NCI-H2029 (cell line): ENCODE measurements at regions not wholly inside any gene's neighbourhood (a gene's known extent, or its start where the extent isn't known, plus 50 kb on each side); places are given as distances from the start of the nearest gene placed in this dataset.

Experiments
- DNase-seq: peaks from one replicate; lab custom pipeline; 2025; lab: John Stamatoyannopoulos, UW

DNA sequence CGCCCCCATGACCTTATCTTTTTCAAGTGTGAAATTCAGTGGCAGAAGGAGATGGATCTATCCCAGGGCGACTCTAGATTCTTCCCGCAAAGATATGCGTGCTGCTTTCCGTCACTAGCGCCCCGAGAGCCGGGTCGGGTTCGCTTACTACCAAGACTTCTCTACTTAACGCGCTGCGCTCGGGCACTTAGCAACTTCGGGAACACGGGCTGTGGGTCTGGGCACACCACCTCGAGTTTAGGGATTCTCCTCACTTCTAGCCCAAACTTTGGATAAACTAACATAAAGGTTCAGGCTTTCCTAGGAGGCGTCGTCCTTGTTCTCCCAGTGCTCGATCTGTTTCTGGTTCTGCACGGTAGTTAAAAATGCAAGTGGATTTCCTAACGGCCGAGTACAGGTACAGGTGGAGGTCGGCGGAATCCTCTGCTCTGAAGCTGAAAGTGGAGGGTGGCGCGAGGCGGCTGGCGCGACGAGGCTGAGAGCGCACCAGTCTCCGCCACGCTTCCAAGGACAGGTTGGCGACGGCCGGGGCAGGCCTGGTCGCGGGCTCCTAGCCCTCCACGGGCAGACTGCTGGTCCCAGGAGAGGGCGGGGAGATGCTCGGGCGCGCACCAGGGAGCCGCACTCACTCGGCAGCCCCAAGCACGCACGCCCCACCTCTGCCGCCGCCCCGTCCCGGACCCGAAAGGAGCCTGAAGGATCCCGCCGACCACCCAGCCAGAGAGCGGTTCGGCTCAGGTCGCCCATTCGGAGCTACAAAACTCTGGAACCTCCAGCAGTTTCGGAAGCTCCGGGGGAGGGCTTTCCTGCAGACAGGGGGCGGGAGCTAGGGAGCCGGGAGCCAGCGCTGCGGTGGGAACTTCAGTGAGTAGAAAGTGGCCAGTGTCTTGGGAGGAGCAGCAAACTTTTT lies 100.8 kb upstream of the TENM3 start:
- no peak for DNase-seq

DNA sequence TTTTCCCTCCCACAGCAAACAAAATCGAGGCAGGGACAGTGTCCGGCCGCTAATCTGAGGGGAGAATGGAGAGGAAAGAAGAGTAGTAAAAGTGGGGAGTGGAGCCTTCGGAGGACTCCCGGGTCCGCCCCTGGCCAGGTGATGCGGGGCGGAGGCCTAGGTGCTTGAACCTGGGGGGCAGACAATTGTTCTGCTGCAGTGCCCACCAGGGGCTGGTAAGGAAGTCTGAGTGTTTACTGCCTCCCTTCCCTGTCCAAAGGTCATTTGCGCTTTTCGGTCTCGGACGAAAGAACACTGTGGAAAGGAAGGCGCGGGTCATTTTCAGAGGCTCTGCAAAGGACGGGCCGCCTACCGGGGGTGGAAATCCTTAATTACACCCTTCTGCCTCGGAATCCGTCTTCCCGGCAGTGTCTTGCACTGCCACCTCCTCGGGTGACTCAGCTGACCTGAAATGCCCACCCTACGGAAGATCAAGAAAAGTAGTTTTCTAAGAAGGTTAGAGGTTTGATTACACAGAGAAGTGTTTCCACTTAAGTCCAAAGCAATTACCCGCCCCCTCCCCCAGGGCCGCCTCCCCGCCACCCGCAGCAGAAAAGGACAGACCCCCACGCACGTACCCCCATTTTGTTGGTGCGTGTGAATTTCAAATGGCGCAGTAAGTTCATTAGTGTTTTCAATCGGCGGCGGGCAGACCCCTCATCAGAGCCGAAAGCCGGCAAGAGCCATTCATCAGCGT lies 99.9 kb upstream of the TENM3 start:
- DNase-seq = no peak

GRCh38 chr4:182143822-182144625 lies 99.2 kb upstream of the TENM3 start:
- DNase-seq = peak; percentile 26

DNA sequence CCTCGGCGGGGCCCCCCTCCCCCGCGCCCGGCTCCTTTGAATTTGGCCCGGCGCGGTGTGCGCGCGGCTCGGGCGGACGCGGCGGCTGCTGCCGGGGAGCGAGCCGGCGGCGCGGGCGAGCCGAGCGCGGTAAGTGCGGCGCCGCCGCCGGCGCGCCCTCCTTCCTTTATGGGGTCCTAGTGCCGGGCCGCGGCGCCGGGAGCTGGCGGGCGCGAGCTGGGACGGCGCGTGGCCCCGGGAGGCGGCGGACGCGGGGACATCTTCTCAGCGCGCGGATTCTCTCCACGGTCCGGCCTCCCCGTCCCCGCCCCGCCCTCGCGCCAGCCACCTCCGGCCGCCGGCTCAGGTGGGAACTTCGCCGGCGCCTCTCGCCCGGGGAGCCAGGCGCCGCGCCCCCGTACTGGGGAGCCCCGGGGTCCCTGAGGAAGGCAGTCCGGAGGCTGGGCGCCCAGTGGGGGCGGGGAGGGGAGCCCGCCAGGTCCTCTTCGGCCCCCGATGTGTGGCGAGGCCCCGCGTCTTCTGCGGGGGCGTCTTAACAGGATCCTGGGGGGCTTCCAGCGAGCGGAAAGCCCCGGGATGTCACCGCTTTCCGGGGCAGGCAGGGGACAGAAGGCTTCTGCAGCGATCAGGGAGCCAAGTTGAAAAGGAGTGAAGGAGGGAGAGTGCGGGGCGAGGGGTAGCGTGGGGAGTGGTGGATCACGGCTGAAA lies 98.4 kb upstream of the TENM3 start:
- no peak for DNase-seq

DNA sequence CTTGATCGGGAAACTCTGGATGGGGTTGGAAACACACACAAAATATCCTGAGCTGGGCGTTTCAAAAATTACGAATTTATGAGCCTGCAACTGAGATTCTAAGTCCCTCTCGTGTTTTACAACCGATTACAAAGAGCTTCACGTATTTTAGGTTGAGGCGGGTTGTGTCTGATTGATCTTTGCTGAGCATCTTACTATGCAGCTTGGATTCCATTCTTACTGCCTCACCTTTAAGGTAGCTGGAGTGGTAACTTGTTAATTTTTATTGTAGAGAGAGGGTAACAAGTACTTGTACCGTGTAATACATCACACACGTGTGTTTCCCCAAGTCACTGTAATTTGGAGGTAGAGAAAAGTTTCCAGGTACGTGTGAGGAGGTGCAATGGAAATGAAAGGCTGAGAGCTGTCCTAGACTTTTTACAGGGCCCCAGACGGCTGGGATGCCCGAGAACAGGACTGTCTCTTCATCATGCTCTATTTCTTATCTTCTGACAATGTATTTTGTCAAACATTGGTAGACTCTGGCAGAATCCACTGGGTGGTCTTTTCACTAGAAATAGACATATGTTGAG lies 97.8 kb upstream of the TENM3 start:
- no peak for DNase-seq

DNA sequence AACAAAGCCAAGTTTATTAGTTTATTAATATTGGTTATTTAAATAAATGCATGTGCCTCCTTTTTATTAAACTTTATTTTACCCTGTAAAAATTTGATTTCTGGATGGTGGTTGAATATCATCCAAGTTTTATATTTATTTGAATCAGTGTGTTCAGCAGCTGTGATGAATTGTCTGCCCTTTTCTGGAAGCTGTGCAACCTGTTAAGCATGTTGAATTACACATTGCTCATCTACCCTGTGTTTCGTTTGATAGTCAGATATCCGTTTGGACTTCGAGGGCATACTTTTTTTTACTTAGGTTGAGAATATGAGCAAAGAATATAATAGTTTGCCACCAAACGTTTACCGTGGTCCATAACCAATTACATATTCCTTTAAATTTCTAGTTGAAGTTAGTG lies 95.8 kb upstream of the TENM3 start:
- no peak for DNase-seq

GRCh38 chr4:182150645-182151044 lies 92.6 kb upstream of the TENM3 start:
- no peak for DNase-seq

DNA sequence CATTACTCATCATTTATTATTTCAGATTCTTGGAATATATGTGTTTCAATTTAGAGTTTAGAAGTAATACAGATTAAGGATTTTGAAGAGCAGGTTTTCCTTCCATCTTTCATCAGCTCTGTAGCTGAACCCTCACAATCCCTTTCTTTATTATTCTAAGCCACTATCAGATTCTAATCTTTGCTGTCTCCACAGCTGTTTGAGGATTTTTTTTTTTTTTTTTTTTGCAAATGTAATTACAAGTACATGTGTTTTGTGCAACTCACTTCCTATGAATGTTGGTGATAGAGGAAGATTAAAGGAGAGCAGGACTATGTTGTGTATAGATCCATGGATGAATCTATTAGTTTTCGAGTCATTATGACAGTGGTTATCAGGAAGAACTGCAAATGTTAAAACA lies 87.4 kb upstream of the TENM3 start:
- no peak for DNase-seq

DNA sequence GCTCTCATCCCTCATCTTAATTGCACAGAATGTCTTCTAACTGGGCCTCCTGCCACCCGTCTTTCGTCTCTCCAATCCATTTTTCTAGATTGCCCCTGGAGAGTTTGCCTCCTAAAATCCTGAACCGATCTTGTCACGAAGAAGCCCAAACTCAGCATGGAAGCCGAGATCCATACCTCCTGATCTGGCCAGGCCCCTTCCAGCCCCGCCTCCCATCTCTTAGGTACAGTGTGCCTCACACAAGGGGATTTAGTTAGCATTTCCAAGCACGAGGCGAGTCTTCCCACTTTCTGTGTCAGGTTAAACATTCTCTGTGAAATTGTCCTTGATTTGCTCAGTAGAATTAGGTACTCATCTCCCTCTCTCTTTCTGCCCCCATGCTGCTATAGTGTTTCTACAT lies 80.0 kb upstream of the TENM3 start:
- DNase-seq = no peak

- no peak for DNase-seq
These were observed 73.6 kb upstream of the TENM3 start for GRCh38 chr4:182169572-182169971.

- no peak for DNase-seq
These were observed 73.2 kb upstream of the TENM3 start for GRCh38 chr4:182169987-182170386.

DNA sequence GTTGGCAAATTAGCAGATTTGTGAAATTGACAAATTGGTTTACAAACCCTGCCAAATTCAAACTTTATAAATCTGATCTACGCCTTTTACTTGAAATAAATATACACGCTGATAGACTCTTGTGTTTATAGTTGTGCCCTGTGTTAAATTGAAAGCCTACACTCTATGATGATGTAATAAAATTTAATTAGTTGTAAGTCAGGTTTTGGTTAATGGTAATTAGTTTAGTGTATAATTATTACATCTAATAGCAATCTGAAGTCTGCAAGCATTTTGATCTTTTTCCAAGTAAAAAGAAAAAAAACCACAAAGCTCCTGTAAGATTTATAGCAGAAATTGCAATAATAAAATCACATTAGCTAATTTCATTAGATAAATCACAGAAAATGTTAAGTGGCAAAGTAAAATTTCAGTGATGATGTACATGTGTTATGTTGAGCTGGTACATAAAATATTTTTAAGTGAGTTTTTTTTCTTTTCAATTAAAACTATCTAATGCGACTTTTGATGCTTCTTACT lies 72.7 kb upstream of the TENM3 start:
- DNase-seq = no peak

- DNase-seq = no peak
These were observed 68.2 kb upstream of the TENM3 start for GRCh38 chr4:182174979-182175378.

DNA sequence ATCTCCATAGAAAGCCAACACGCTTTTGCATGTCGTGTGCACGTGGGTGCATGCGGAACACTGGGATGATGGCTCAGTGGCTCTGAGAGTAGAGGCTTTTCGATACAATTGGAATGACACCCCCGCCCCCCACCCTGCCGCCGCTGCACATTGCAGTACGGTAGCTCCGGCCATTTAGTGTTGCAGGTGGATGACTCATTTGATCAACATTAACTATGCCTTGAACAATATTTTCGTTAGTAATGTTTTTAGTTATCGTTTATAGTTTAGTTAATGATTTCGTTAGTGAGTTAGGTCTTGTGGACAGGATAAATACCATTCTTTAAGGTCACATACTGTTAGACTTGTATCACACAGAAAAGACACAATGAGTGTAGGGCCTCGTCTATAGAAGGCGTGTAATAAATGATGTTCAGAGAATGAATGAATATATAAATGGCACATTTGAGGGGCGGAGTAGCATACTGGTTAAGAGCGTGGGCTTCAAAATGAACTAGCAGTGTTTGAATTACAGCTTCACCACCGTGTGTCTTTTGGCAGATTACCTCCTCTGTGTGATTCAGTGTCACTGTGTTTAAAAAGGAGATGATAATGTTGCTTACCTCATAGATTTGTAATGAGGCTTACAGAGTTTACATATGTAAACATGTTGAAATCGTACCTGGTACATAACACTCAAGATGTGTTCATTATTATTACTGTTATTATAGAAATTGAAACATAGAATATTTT lies 67.2 kb upstream of the TENM3 start:
- DNase-seq = no peak

DNA sequence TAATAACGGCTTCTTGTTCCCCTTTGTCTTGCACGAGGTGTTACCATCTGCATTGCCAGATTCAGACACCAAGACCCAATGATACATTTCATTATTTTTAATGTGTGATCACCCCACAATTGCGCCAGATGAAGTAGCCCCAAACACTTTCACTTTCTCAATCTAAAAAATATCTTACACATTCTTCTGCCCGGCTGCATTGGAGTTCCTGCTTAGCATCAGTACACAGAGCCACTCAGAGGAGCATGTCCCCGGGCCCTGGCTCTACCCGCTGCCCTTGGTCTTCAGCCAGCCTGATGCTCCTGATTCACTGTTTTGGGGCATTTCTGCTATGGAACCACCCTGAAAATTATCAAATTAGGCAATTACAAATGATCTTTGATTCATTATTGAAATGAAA lies 66.0 kb upstream of the TENM3 start:
- DNase-seq = no peak

GRCh38 chr4:182179105-182179504 lies 64.1 kb upstream of the TENM3 start:
- no peak for DNase-seq

GRCh38 chr4:182179751-182180150 lies 63.5 kb upstream of the TENM3 start:
- DNase-seq = no peak

DNA sequence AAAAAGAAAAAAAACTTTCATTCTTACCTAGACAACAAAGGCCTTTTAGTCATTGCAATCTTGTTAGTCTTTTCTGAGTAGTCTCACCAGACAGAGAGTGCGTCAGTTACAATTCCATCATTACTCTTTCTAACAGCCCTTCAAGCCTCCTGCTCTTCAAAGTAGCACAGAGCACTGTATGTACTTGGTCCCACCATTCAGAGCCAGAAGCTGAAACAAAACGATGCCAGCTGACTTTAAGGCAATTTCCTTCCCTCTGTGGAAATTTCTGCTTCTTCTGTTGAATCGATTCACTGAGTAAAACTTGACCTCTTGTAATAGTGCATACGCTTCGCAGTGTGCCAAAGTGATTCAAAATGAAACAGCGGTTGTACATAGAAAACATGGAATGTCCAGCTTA lies 57.7 kb upstream of the TENM3 start:
- no peak for DNase-seq

DNA sequence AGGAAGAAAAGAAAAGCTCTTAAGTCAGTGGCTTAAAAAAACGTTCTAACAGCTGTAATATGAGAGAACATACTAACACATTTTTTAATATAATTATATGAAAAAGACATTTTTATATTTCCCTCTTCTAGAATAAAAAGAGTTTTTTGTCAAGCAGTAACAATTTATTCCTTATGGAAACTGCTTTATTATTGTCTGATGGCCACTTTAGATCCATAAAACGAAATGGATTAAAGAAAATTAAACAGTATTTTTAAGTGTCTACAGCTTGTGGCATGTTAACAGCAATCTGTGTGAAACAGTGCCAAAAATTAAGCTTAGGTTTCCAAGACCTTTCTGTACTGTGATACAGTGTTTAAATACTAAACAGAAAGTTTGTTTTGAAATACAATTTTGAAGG lies 55.5 kb upstream of the TENM3 start:
- no peak for DNase-seq

DNA sequence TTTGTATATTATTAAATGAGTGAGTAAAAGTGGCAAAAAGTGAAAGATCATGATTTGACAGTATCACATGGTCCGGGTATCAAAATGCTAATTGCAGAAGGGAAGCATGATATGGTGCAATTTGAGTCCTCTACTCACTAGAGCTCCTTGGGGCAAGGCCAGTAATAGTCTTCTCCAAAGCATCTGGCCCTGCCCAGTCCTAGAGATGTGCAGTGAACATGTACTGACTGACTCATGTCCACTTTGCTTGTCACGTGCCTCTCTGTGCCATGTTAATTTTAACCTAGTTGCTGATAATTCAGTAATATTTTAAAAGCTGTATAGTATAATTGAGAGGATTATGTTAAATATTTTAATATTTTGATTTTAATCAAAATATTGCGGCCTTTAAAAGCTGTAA lies 54.6 kb upstream of the TENM3 start:
- no peak for DNase-seq
